SW480 (cell line): ENCODE measurements at regions not wholly inside any gene's neighbourhood (a gene's known extent, or its start where the extent isn't known, plus 50 kb on each side); places are given as distances from the start of the nearest gene placed in this dataset.
A peak's percentile ranks its signal among the peaks of the same experiment; 100 is the strongest.

ENCODE experiments used
- DNase-seq: peaks from one replicate; pipeline ENCODE4 v3.0.0-alpha.2; 2016; ENCODE audit warnings: low spot score

GRCh38 chr2:203789618-203790017 lies 78.0 kb upstream of the CTLA4 start:
- DNase-seq, result no peak

GRCh38 chr2:203790134-203790852 lies 77.3 kb upstream of the CTLA4 start:
- DNase-seq, result no peak

GRCh38 chr2:203796248-203797010 lies 71.1 kb upstream of the CTLA4 start:
- no peak for DNase-seq

GRCh38 chr2:203797276-203797675 lies 70.3 kb upstream of the CTLA4 start:
- no peak for DNase-seq

- DNase-seq, result no peak
Observed at GRCh38 chr2:203797712-203798111, 69.9 kb upstream of the CTLA4 start.

GRCh38 chr2:203798296-203799087 lies 69.1 kb upstream of the CTLA4 start:
- no peak for DNase-seq

GRCh38 chr2:203799908-203800307 lies 67.7 kb upstream of the CTLA4 start:
- DNase-seq, result no peak

- no peak for DNase-seq
Observed at GRCh38 chr2:203800783-203801182, 66.8 kb upstream of the CTLA4 start.

- DNase-seq, result no peak
Observed at GRCh38 chr2:203802342-203803052, 65.1 kb upstream of the CTLA4 start.

GRCh38 chr2:203803053-203803429 lies 64.5 kb upstream of the CTLA4 start:
- no peak for DNase-seq

- DNase-seq, result no peak
Observed at GRCh38 chr2:203804070-203804469, 63.5 kb upstream of the CTLA4 start.

- no peak for DNase-seq
Observed at GRCh38 chr2:203804764-203805485, 62.6 kb upstream of the CTLA4 start.

GRCh38 chr2:203805486-203805838 lies 62.1 kb upstream of the CTLA4 start:
- DNase-seq, result no peak

- no peak for DNase-seq
Observed at GRCh38 chr2:203806761-203807160, 60.8 kb upstream of the CTLA4 start.

GRCh38 chr2:203808046-203808750 lies 59.4 kb upstream of the CTLA4 start:
- peak; percentile 90 for DNase-seq

- DNase-seq, result no peak
Observed at GRCh38 chr2:203809084-203809521, 58.5 kb upstream of the CTLA4 start.

- no peak for DNase-seq
Observed at GRCh38 chr2:203809991-203810510, 57.5 kb upstream of the CTLA4 start.

GRCh38 chr2:203811491-203812221 lies 55.9 kb upstream of the CTLA4 start:
- peak; percentile 96 for DNase-seq

GRCh38 chr2:203812294-203813221 lies 55.0 kb upstream of the CTLA4 start:
- no peak for DNase-seq
